Progenitor cell of endocrine pancreas (in vitro differentiated cells): ENCODE measurements at regions not wholly inside any gene's neighbourhood (a gene's known extent, or its start where the extent isn't known, plus 50 kb on each side); places are given as distances from the start of the nearest gene placed in this dataset.
"Not testable (repeated sequence)": the region's sequence is repeated elsewhere in the genome, so short reads cannot be mapped to it uniquely, and the experiment has no call there.

Source experiments
- DNase-seq: peaks from one replicate; pipeline ENCODE4 v3.0.0; 2021; ENCODE audit warnings: low spot score; ENCODE audit not compliant: unreplicated experiment
- H3K27ac Mint-ChIP-seq: 2 replicates; pipeline ENCODE4 v1.8.0; 2021; ENCODE audit warnings: mild to moderate bottlenecking, moderate library complexity, mixed read lengths
- H3K27me3 Mint-ChIP-seq: 2 replicates; pipeline ENCODE4 v1.8.0; 2021; ENCODE audit warnings: mixed read lengths
- H3K36me3 Mint-ChIP-seq: 2 replicates; pipeline ENCODE4 v1.8.0; 2022; ENCODE audit warnings: mixed read lengths; ENCODE audit not compliant: insufficient read depth
- H3K4me1 Mint-ChIP-seq: 2 replicates; pipeline ENCODE4 v1.8.0; 2021; ENCODE audit warnings: low read depth, mixed read lengths
- H3K4me3 Mint-ChIP-seq: 2 replicates; pipeline ENCODE4 v1.8.0; 2021; ENCODE audit warnings: low read depth, mild to moderate bottlenecking, moderate library complexity, mixed read lengths
- H3K9me3 Mint-ChIP-seq: 2 replicates; pipeline ENCODE4 v1.8.0; 2021; ENCODE audit warnings: low read depth, mixed read lengths
- CTCF ChIP-seq: fragments of 200-600 bp; sonication (generic); IDR thresholded peaks from one replicate; pipeline ENCODE4 v1.5.0; 2021; ENCODE audit warnings: antibody characterized with exemption, mild to moderate bottlenecking; ENCODE audit not compliant: unreplicated experiment

DNA sequence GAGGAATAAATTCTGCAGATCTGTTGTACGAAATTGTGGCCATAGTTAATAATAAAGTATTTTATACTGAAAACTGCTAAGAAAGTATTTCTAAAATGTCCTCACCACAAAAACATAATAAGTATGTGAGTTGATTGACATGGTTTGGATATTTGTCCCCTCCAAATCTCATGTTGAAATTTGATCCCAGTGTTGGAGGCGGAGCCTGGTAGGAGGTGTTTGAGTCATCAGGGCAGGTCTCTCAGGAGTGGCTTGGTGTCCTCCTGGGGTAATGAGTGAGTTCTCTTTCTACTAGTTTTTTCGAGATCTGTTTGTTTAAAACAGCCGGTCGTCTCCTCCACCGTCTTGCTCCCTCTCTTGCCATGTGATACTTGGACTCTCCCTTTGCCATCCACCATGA is 424.1 kb upstream of the KCNMB2 start:
- H3K36me3 Mint-ChIP-seq, result no peaks in the 10 kb centered on the region
- TF ChIP-seq CTCF, result no peak
- peaks cover 3% of the 10 kb centered on the region for H3K9me3 Mint-ChIP-seq
- no peaks in the 10 kb centered on the region for H3K27me3 Mint-ChIP-seq
- no peak for DNase-seq
- peaks cover 4% of the 10 kb centered on the region for H3K4me1 Mint-ChIP-seq
- no peak overlapping the region for H3K27ac Mint-ChIP-seq
- H3K4me3 Mint-ChIP-seq, result no peak overlapping the region

DNA sequence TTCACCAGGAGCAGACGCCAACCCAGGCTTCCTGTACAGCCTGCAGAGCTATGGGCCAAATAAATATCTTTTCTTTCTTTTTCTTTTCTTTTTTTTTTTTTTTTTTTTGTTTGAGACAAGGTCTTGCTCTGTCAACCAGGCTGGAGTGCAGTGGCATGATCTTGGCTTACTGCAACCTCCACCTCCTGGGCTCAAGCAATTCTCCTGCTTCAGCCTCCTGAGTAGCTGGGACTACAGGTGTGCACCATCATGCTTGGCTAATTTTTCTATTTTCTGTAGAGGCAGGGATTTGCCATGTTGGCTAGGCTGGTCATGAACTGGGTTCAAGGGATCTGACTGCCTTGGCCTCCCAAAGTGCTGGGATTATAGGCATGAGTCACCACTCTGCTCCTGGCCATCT is 423.7 kb upstream of the KCNMB2 start:
- not testable (repeated sequence) for H3K36me3 Mint-ChIP-seq, H3K4me1 Mint-ChIP-seq, DNase-seq, H3K4me3 Mint-ChIP-seq, H3K27me3 Mint-ChIP-seq, H3K9me3 Mint-ChIP-seq, H3K27ac Mint-ChIP-seq

GRCh38 chr3:178117641-178118040 is 418.6 kb upstream of the KCNMB2 start:
- H3K36me3 Mint-ChIP-seq, result peaks cover 3% of the 10 kb centered on the region
- H3K9me3 Mint-ChIP-seq, result peaks cover 11% of the 10 kb centered on the region
- H3K27me3 Mint-ChIP-seq, result no peaks in the 10 kb centered on the region

GRCh38 chr3:178119608-178120295 is 416.5 kb upstream of the KCNMB2 start:
- H3K27me3 Mint-ChIP-seq, H3K36me3 Mint-ChIP-seq, H3K27ac Mint-ChIP-seq, DNase-seq, H3K4me1 Mint-ChIP-seq, H3K4me3 Mint-ChIP-seq: not testable (repeated sequence)
- H3K9me3 Mint-ChIP-seq, result peaks cover 11% of the 10 kb centered on the region

More at GRCh38 chr3:178117641-178118040, 418.6 kb upstream of the KCNMB2 start:
- DNase-seq, result no peak
- peaks cover 4% of the 10 kb centered on the region for H3K4me1 Mint-ChIP-seq
- H3K27ac Mint-ChIP-seq, result no peak overlapping the region
- TF ChIP-seq CTCF, result no peak
- no peak overlapping the region for H3K4me3 Mint-ChIP-seq

- TF ChIP-seq CTCF, result no peak
- Mint-ChIP-seq H3K4me3 (no peak overlapping the region), H3K27me3 (no peaks in the 10 kb centered on the region), H3K27ac (no peak overlapping the region), H3K9me3 (peaks cover 11% of the 10 kb centered on the region), H3K36me3 (peaks cover 3% of the 10 kb centered on the region), H3K4me1 (peaks cover 6% of the 10 kb centered on the region)
- no peak for DNase-seq
These were observed 415.9 kb upstream of the KCNMB2 start for GRCh38 chr3:178120367-178120766.

DNA sequence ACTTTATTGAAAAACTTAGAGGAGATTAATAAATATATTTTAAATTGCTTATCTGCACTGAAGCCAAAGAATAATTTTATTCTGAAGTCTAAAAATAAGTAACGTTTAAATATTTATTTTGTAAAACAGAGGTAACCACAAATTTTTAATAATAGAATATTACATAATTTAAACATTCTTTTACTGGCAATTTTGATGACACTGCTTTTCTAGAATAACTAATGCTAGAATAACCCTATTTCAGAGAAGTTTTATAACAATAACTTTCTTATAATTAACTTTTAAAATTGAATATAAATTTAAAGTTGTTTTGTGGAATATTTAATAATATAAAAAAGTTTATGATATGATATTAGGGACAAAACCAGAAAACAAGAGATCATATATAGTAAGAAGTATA is 409.6 kb upstream of the KCNMB2 start:
- DNase-seq, result no peak
- Mint-ChIP-seq H3K27ac (no peak overlapping the region), H3K27me3 (no peaks in the 10 kb centered on the region), H3K9me3 (peaks cover 7% of the 10 kb centered on the region), H3K4me1 (peaks cover 4% of the 10 kb centered on the region), H3K4me3 (no peak overlapping the region), H3K36me3 (no peaks in the 10 kb centered on the region)
- no peak for TF ChIP-seq CTCF
